NCI-H1048 (cell line): ENCODE measurements at regions not wholly inside any gene's neighbourhood (a gene's known extent, or its start where the extent isn't known, plus 50 kb on each side); places are given as distances from the start of the nearest gene placed in this dataset.

Source experiments
- DNase-seq: peaks from one replicate; lab custom pipeline; 2025; lab: John Stamatoyannopoulos, UW

DNA sequence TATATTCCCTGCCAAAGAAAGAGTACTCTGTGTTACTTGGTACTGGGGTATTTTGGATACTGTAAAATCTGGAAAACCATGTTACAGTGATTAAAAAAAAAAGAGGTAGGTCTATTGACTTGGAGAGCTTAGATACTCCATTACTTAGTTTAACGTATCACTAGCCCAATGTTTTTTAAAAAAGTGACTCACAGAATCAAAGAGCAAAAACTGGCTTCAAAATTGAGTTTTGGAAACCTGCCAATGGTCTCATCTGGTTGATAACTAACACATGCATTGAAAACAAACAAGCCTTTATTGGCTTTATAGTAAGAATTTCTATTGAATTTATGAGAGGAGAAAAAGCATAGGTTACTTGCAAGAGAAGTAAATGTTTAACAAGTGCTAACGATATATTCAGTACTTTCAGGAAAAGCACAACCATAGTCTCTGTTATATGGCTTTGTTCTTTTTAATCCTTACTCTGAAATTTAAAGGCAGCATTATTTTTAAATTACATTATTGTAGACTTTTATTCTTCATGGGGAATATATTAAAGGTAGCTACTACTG is 563.3 kb upstream of the SORCS1 start:
- DNase-seq: no peak

DNA sequence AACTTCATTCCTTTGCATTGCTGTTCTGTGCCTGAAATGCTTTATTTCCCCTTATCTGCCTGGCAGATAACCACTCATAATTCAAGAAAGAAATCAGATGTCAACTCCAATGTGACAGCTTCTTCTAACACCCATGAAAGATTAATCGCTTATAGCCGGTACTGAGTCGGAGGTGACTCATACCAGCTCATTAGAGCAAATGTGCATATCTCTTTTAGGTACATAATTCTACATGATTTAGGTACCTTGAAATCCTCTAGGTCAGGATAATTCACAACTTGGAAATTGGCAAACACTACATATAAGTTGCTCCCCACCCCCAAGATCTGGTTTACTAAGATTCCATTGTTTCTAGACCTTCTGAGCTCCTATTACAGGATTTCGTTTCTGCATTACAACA is 554.4 kb upstream of the SORCS1 start:
- DNase-seq: no peak

DNA sequence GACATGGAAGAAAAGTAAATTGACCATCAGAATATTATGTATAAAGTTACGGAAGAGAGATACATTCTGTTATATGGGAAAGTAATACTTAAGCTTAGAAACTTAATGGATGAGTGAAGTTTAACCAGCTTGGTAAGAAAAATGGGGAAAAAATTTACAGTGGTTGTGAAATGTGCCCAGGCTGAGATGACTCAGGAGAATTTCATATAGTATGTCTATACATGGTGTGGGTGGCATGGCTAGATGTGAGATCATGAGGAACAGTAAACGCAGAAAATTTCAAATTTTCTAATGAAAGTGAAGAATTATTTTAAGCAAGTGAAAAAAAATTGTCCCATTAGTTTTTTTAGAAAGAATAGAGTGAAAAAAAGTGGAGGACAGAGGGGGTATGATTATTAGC is 552.5 kb upstream of the SORCS1 start:
- DNase-seq: no peak

DNA sequence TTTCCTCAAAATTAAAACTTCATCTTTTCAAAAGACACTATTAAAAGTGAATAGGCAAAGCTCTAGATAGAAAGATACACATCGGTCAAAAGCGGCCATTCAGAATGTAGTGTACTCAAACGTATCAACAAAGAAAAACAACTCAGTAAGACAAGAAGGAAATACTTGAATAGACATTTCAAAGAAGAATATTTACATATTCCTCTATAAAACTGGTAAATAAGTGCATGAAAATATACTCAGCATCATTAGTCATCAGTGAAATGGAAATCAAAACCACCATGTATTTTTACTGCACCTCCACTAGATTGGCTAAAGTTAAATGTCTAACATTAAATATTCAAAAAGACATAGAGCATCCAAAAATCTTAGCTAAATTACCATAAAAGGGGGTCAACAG is 551.1 kb upstream of the SORCS1 start:
- no peak for DNase-seq

DNA sequence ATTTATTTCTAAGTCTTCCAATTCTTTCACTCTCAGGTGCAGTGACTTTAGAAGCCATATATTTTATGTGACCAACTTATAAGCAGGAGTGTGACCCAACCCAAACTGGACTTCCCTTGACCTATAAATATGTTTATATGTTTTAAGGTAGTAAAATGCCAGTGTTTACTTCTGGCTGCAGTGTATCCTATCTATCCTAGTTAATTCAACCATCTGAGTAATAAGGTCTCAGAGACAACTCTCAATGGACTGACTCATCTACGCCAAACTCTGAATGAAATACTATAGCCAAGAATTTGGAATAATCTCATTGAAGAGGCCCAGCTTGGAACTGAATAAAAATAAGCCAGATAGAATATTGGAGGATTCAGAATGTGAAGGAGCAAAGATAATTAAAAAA is 544.5 kb upstream of the SORCS1 start:
- no peak for DNase-seq

- no peak for DNase-seq
Measured at GRCh38 chr10:107706096-107706725, 541.7 kb upstream of the SORCS1 start.

- DNase-seq: no peak
Measured at GRCh38 chr10:107701943-107702342, 537.4 kb upstream of the SORCS1 start.

DNA sequence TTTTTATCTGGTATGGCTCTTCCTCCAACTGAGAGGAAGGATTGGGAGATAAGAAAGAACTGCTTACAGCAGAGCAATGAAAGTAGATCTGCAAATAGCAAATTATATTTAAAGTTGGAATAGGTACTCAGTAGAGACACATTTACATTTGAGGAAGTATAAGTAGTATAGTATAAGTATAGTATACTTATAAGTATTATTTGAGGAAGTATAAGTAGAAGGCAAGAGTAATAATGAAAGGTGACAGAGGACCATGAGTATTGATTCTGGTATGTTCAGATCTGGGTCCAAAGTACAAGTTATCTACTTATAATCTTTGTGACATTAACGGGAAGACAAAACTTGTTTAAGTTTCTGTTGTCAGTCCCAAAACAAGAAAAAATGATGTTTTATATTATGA is 527.6 kb upstream of the SORCS1 start:
- DNase-seq: no peak

GRCh38 chr10:107689323-107689722 is 524.8 kb upstream of the SORCS1 start:
- no peak for DNase-seq

DNA sequence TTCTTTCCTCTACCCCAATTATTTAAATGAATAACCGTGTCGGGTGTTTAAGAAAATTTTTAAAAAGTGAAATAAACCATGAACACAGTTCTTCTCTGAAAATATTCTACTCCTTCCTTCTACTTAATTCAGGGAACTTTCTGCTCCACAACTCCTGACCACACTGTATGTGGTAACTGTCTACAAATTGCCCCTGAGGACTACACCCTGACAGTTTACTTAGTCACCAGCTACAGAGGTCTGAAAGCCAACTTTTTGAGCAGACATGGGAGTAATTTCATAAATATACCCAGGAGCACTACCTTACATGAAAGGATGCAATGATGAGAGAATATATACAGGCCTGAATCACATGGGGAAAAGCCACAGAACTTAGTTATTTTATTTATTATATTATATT is 523.2 kb upstream of the SORCS1 start:
- no peak for DNase-seq

DNA sequence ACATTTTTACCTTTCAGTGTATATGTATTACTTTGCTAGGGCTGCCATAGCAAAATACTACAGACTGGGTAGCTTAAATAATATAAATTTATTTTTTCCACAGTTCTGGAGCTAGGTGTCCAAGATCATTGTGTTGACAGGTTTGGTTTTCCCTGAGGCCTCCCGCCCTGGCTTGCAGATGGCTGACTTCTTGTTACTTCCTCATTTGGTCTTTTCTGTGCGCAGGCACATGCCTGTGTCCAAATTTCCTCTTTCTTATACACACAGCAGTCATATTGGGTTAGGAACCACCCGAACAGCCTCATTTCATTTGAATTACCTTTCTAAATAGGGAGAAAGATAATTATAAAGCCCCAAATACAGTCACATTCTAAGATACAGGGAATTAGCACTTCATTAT is 521.6 kb upstream of the SORCS1 start:
- DNase-seq: no peak

DNA sequence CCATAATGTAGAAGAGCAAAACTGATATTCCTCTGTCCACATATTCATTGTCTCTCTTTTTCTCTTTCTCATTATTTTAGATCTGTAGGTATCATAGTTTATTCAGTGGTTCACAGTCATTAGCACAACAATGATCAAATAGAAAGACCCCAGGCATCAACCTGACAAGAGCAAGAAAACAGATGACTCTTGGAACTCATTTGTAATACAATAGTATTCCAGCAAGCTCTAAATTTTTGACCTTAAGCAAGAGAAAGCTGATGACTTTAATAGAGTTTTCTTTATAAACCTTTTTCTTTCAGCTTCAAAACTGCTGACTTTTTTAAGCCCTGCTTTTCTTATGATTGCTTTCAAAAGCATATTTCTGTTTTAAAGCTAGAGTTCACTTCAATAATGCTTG is 507.5 kb upstream of the SORCS1 start:
- no peak for DNase-seq

- DNase-seq: no peak
Measured at GRCh38 chr10:107666214-107666613, 501.7 kb upstream of the SORCS1 start.

DNA sequence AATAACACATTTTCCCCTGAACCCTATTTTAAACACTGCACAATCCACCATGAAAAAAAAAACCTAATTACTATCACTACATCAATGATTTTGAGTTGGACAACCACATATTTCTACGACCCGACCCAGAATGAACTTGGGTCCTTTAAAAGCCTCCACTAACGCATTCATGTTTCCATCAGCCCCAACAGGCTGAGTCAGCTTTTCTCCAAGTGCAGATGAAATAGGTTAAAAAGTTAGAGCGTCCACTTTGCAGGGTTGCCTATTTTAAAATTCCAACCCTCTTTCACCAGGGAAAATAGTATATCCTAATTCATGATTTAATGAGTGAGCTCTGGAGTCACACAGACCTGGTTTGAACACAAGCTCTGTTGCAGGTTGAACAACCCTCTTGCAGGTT is 501.0 kb upstream of the SORCS1 start:
- DNase-seq: no peak

GRCh38 chr10:107657851-107658250 is 493.3 kb upstream of the SORCS1 start:
- DNase-seq: no peak

DNA sequence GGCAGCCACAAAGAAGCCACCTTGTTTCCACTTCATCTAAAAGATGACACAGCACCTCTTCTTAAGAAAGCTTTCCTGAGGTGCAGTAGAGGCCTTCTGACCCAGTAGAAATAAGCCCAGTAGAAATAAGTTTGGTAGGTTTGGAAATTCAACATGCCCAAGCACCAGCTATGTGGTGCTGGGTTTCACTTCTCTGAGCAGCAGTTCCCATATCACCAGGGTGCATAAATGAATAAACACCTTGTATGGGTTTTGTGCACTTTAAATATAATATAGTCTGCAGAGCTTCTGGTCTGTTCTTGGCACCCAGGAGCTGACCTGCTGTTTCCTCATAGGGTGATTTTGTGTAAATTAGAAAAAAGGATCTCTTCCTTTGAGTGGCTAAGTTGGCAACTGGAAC is 492.4 kb upstream of the SORCS1 start:
- no peak for DNase-seq

DNA sequence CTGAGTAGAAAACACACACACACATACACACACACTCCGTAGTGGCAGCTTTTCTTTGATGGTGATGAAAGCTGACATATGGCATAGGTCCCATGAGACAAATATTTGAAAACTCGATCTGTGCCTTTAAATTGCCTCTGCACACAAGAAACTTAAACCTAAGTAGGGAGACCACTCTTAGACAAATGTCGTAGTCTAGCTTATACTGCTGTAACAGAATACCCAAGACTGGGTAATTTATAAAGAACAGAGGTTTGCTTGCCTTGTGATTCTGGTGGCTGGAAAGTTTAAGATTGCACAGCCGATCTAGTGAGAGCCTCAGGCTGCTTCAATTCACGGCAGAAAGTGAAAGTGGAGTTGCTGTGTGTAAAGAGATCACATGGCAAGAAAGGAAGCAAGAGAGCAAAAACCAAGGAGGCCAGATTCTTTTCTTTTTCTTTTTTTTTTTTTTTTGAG is 489.4 kb upstream of the SORCS1 start:
- no peak for DNase-seq

DNA sequence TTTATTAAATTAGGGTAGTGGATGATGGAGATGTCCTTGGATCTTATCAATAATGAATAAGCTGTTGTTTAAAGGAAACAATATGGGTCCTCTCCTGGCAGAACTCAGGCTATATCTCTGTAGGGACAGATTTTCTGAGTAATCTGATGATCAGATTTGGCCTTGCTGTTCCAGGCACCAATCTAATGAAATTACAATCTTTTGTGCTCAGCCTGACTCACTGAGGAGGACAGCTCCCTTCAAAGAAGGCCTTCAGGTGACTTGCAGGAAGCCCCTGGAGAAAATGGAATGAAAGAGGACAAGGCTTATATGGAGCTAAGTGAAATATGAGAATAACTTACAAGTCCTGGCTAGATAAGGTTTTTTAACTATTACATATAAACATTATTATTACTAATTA is 486.4 kb upstream of the SORCS1 start:
- DNase-seq: no peak

GRCh38 chr10:107649249-107649648 is 484.7 kb upstream of the SORCS1 start:
- DNase-seq: no peak

DNA sequence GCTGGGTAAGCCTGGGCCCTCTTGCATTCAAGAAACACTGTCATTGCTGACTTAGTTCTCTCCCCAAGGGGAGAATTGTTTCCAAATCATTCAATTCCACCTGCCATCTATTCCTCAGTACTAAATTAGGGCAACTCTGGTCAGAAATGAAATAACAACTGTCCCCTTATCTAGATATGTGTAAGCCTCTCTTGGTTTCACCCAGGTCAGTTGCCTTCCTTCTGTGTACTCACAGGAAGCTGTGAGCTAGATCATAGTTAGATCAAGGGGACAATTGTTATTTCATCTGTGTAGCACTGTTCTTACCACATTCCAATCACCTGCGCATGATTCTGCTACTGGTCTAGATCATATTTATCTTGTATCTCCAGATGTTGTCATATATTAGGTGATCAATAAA is 483.0 kb upstream of the SORCS1 start:
- no peak for DNase-seq

GRCh38 chr10:107631876-107632275 is 467.4 kb upstream of the SORCS1 start:
- DNase-seq: no peak

DNA sequence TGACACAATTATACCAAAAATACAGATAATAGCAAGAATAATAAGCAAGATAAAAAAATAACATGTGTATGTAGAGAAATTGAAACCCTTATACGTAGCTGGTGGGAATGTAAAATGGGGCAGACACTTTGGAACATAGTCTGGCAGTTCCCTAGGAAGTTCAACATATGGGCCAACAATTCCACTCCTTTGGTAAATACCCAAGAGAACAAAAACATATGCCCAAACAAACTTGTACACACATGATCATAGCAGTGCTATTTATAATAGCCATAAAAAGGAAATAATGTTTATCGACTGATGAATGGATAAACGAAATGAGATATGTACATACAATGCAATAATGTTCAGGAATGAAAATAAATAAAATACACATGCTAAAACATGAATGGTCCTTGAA is 462.4 kb upstream of the SORCS1 start:
- no peak for DNase-seq

GRCh38 chr10:107623292-107623691 is 458.8 kb upstream of the SORCS1 start:
- DNase-seq: no peak

- DNase-seq: no peak
Measured at GRCh38 chr10:107619139-107619538, 454.6 kb upstream of the SORCS1 start.
